ENCODE measurements at regions not wholly inside any gene's neighbourhood (a gene's known extent, or its start where the extent isn't known, plus 50 kb on each side); places are given as distances from the start of the nearest gene placed in this dataset.

DNA sequence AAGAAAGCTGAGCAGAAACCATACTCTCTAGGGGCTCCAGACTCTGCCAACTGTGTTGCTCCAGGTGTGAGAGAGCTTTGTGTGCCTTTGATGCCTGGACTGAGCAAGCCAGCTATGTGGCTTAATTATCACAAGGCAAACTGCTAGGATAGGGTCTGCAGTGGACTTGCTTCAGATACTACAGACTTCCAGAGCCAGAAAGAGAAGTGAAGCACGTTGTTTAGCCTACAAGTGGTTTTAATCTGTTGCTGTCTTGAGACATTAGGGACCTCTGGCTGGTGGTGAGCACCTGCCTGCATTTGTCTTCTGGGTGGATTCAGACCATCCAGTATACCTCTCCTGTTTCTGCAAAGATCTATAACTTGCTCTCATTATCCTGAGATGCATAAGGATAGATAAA is 353.4 kb upstream of the PLXNA2 start:
- ATAC-seq (ENCODE audit: insufficient read depth, low read depth): no peak
- Histone ChIP-seq H3K4me2 (ENCODE audit: insufficient read depth, low read length) (no peak overlapping the region), H2AFZ (ENCODE audit: low read depth, low read length) (no peak overlapping the region), H3K36me3 (ENCODE audit: insufficient read depth, low read length) (no peaks in the 10 kb centered on the region), H3K79me2 (ENCODE audit: insufficient read depth, low read length) (no peaks in the 10 kb centered on the region), H3K27ac (ENCODE audit: low read length) (no peak overlapping the region), H4K20me1 (ENCODE audit: insufficient read depth, low read length) (no peaks in the 10 kb centered on the region), H3K4me3 (ENCODE audit: low read depth in 1 of 2, low read length in 2 of 2) (no peak overlapping the region), H3K9me3 (ENCODE audit: insufficient read depth, low read length, severe bottlenecking) (no peaks in the 10 kb centered on the region), H3K27me3 (ENCODE audit: insufficient read depth, low read length, poor library complexity) (peaks cover 3% of the 10 kb centered on the region), H3K4me1 (ENCODE audit: insufficient read depth, low read length) (no peaks in the 10 kb centered on the region), H3K9ac (ENCODE audit: low read depth, low read length) (no peak overlapping the region)
- DNase-seq: no peak
- TF ChIP-seq, protein P1, sequence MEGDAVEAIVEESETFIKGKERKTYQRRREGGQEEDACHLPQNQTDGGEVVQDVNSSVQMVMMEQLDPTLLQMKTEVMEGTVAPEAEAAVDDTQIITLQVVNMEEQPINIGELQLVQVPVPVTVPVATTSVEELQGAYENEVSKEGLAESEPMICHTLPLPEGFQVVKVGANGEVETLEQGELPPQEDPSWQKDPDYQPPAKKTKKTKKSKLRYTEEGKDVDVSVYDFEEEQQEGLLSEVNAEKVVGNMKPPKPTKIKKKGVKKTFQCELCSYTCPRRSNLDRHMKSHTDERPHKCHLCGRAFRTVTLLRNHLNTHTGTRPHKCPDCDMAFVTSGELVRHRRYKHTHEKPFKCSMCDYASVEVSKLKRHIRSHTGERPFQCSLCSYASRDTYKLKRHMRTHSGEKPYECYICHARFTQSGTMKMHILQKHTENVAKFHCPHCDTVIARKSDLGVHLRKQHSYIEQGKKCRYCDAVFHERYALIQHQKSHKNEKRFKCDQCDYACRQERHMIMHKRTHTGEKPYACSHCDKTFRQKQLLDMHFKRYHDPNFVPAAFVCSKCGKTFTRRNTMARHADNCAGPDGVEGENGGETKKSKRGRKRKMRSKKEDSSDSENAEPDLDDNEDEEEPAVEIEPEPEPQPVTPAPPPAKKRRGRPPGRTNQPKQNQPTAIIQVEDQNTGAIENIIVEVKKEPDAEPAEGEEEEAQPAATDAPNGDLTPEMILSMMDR (IDR thresholded peaks at IDR 0.05; ENCODE audit: borderline replicate concordance, extremely low read depth, low read length, poor library complexity, severe bottlenecking): no peak
- TF ChIP-seq EZH2 (IDR thresholded peaks at IDR 0.05; ENCODE audit: borderline replicate concordance, low read depth, low read length, severe bottlenecking): no peak

GRCh38 chr1:208598021-208598420 is 353.8 kb upstream of the PLXNA2 start:
- Histone ChIP-seq H3K4me2 (ENCODE audit: insufficient read depth, low read length) (no peak overlapping the region), H3K4me3 (ENCODE audit: low read depth in 1 of 2, low read length in 2 of 2) (no peak overlapping the region), H3K9ac (ENCODE audit: low read depth, low read length) (no peak overlapping the region), H3K79me2 (ENCODE audit: insufficient read depth, low read length) (no peaks in the 10 kb centered on the region), H4K20me1 (ENCODE audit: insufficient read depth, low read length) (no peaks in the 10 kb centered on the region), H3K36me3 (ENCODE audit: insufficient read depth, low read length) (no peaks in the 10 kb centered on the region), H2AFZ (ENCODE audit: low read depth, low read length) (no peak overlapping the region), H3K9me3 (ENCODE audit: insufficient read depth, low read length, severe bottlenecking) (no peaks in the 10 kb centered on the region), H3K4me1 (ENCODE audit: insufficient read depth, low read length) (no peaks in the 10 kb centered on the region), H3K27me3 (ENCODE audit: insufficient read depth, low read length, poor library complexity) (peaks cover 3% of the 10 kb centered on the region), H3K27ac (ENCODE audit: low read length) (no peak overlapping the region)
- TF ChIP-seq, protein P1 (IDR thresholded peaks at IDR 0.05; ENCODE audit: borderline replicate concordance, extremely low read depth, low read length, poor library complexity, severe bottlenecking): no peak
- no peak for TF ChIP-seq EZH2 (IDR thresholded peaks at IDR 0.05; ENCODE audit: borderline replicate concordance, low read depth, low read length, severe bottlenecking)
- DNase-seq: no peak
- no peak for ATAC-seq (ENCODE audit: insufficient read depth, low read depth)

DNA sequence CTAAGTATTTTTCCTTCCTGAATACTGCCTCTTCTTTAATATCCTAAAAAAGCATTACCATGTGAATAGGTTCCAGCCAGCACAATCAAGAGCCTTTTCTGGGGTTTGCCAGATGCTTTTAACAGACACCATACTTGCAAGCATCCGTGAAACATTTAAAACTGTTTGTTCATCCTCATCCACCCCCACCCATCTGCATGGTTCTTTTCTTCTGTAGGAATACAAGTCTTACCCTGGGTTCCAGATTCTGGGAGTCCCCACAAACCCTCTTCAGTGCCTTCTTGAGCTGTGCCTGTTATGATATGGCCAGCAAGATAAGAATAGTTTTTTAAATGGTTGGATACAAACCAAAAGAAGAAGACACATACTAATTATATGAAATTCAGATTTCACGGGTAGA is 354.9 kb upstream of the PLXNA2 start:
- H3K9me3 ChIP-seq (ENCODE audit: insufficient read depth, low read length, severe bottlenecking): no peaks in the 10 kb centered on the region
- no peak for ATAC-seq (ENCODE audit: insufficient read depth, low read depth)
- TF ChIP-seq, protein P1 (IDR thresholded peaks at IDR 0.05; ENCODE audit: borderline replicate concordance, extremely low read depth, low read length, poor library complexity, severe bottlenecking): no peak
- no peak for TF ChIP-seq EZH2 (IDR thresholded peaks at IDR 0.05; ENCODE audit: borderline replicate concordance, low read depth, low read length, severe bottlenecking)

More for the DNA sequence above, 354.9 kb upstream of the PLXNA2 start:
- Histone ChIP-seq H2AFZ (ENCODE audit: low read depth, low read length) (no peak overlapping the region), H3K4me3 (ENCODE audit: low read depth in 1 of 2, low read length in 2 of 2) (no peak overlapping the region), H3K9ac (ENCODE audit: low read depth, low read length) (no peak overlapping the region), H4K20me1 (ENCODE audit: insufficient read depth, low read length) (no peaks in the 10 kb centered on the region), H3K27ac (ENCODE audit: low read length) (no peak overlapping the region), H3K4me2 (ENCODE audit: insufficient read depth, low read length) (no peak overlapping the region), H3K27me3 (ENCODE audit: insufficient read depth, low read length, poor library complexity) (peaks cover 3% of the 10 kb centered on the region), H3K79me2 (ENCODE audit: insufficient read depth, low read length) (no peaks in the 10 kb centered on the region), H3K36me3 (ENCODE audit: insufficient read depth, low read length) (no peaks in the 10 kb centered on the region), H3K4me1 (ENCODE audit: insufficient read depth, low read length) (no peaks in the 10 kb centered on the region)
- no peak for DNase-seq

Measured in DND-41 (cell line).